ENCODE measurements at regions not wholly inside any gene's neighbourhood (a gene's known extent, or its start where the extent isn't known, plus 50 kb on each side); places are given as distances from the start of the nearest gene placed in this dataset.

- no peak for TF ChIP-seq CTCF (IDR thresholded peaks at IDR 0.05)
- no peak for TF ChIP-seq POLR2A (IDR thresholded peaks at IDR 0.05)
Measured at GRCh38 chr1:193661385-193661784, 475.0 kb upstream of the B3GALT2 start.
